MM.1S (cell line): ENCODE measurements at regions not wholly inside any gene's neighbourhood (a gene's known extent, or its start where the extent isn't known, plus 50 kb on each side); places are given as distances from the start of the nearest gene placed in this dataset.

ENCODE experiments used
- DNase-seq: peaks from one replicate; pipeline ENCODE4 v3.0.0-alpha.2; 2015
- H2AFZ ChIP-seq: fragments of 300-600 bp; sonication (generic); 2 replicates; pipeline ENCODE4 v1.6.0; 2016; ENCODE audit warnings: antibody characterized with exemption, low read length
- H3F3A ChIP-seq: fragments of 300-600 bp; sonication (generic); 2 replicates; pipeline ENCODE4 v1.6.1; 2016; ENCODE audit warnings: mild to moderate bottlenecking, antibody characterized with exemption, low read length, moderate library complexity, mixed read lengths; ENCODE audit not compliant: insufficient read depth
- H3K27ac ChIP-seq: fragments of 300-600 bp; sonication (generic); 2 replicates; pipeline ENCODE4 v1.5.1; 2016; ENCODE audit warnings: mild to moderate bottlenecking, low read length
- H3K27me3 ChIP-seq: fragments of 300-600 bp; sonication (generic); replicated peaks from 2 replicates; pipeline ENCODE4 v1.6.0; 2016; ENCODE audit warnings: low read length; ENCODE audit not compliant: insufficient read depth
- H3K36me3 ChIP-seq: fragments of 300-600 bp; sonication (generic); replicated peaks from 2 replicates; pipeline ENCODE4 v1.6.1; 2016; ENCODE audit warnings: mild to moderate bottlenecking, low read length, mixed read lengths; ENCODE audit not compliant: insufficient read depth
- H3K4me1 ChIP-seq: fragments of 300-600 bp; sonication (generic); 2 replicates; pipeline ENCODE4 v1.6.1; 2016; ENCODE audit warnings: low read length, mixed read lengths
- H3K4me2 ChIP-seq: fragments of 300-600 bp; sonication (generic); 2 replicates; pipeline ENCODE4 v1.6.0; 2016; ENCODE audit warnings: low read depth, low read length
- H3K4me3 ChIP-seq: fragments of 300-600 bp; sonication (generic); 2 replicates; pipeline ENCODE4 v1.5.1; 2016; ENCODE audit warnings: low read length, mixed read lengths
- H3K79me2 ChIP-seq: fragments of 300-600 bp; sonication (generic); 2 replicates; pipeline ENCODE4 v1.6.1; 2016; ENCODE audit warnings: mixed run types, low read length, mixed read lengths
- H3K9ac ChIP-seq: fragments of 300-600 bp; sonication (generic); 2 replicates; pipeline ENCODE4 v1.6.1; 2016; ENCODE audit warnings: low read length, mixed read lengths
- H3K9me2 ChIP-seq: fragments of 300-600 bp; sonication (generic); replicated peaks from 2 replicates; pipeline ENCODE4 v1.6.1; 2016; ENCODE audit warnings: mild to moderate bottlenecking, low read length, mixed read lengths; ENCODE audit not compliant: insufficient read depth
- H3K9me3 ChIP-seq: fragments of 300-600 bp; sonication (generic); replicated peaks from 2 replicates; pipeline ENCODE4 v1.6.1; 2016; ENCODE audit warnings: mild to moderate bottlenecking, low read length, mixed read lengths; ENCODE audit not compliant: insufficient read depth
- H4K20me1 ChIP-seq: fragments of 300-600 bp; sonication (generic); 2 replicates; pipeline ENCODE4 v1.6.1; 2016; ENCODE audit warnings: mild to moderate bottlenecking, low read length, moderate library complexity, mixed read lengths; ENCODE audit not compliant: insufficient read depth
- CTCF ChIP-seq: fragments of 300-600 bp; sonication (generic); IDR thresholded peaks from 2 replicates; pipeline ENCODE4 v1.5.1; 2016; ENCODE audit warnings: antibody characterized with exemption, low read length, mixed read lengths
- EZH2 ChIP-seq: fragments of 300-600 bp; sonication (generic); optimal IDR thresholded peaks from 2 replicates; pipeline ENCODE3; 2017; ENCODE audit warnings: low read depth, mild to moderate bottlenecking, antibody characterized with exemption, low read length, mixed read lengths
- EZH2phosphoT487 ChIP-seq: fragments of 300-600 bp; sonication (generic); IDR thresholded peaks from 2 replicates; pipeline ENCODE4 v1.6.1; 2018; ENCODE audit warnings: antibody characterized with exemption, low read length

- no peak overlapping the region for H3K9ac ChIP-seq
- no peak for DNase-seq
- no peaks in the 10 kb centered on the region for H3K27me3 ChIP-seq
- H3K36me3 ChIP-seq: no peaks in the 10 kb centered on the region
- H3K79me2 ChIP-seq: no peaks in the 10 kb centered on the region
- no peaks in the 10 kb centered on the region for H3K9me2 ChIP-seq
- no peaks in the 10 kb centered on the region for H3K9me3 ChIP-seq
- TF ChIP-seq CTCF (no peak), EZH2phosphoT487 (no peak), EZH2 (no peak)
- no peaks in the 10 kb centered on the region for H4K20me1 ChIP-seq
- no peak overlapping the region for H3K4me3 ChIP-seq
- H3F3A ChIP-seq: no peaks in the 10 kb centered on the region
- no peak overlapping the region for H3K4me2 ChIP-seq
- H3K4me1 ChIP-seq: no peaks in the 10 kb centered on the region
- H2AFZ ChIP-seq: no peak overlapping the region
- H3K27ac ChIP-seq: no peak overlapping the region
Measured at GRCh38 chr7:96638669-96639068, 71.0 kb downstream of the SEM1 start.

GRCh38 chr7:96637522-96637921, 72.1 kb downstream of the SEM1 start:
- no peaks in the 10 kb centered on the region for H3K79me2 ChIP-seq
- H3F3A ChIP-seq: no peaks in the 10 kb centered on the region
- H3K36me3 ChIP-seq: no peaks in the 10 kb centered on the region
- H3K9me2 ChIP-seq: no peaks in the 10 kb centered on the region
- no peak overlapping the region for H3K4me2 ChIP-seq
- no peak overlapping the region for H3K4me3 ChIP-seq
- H3K27ac ChIP-seq: no peak overlapping the region
- H3K9me3 ChIP-seq: no peaks in the 10 kb centered on the region
- DNase-seq: no peak
- no peak overlapping the region for H2AFZ ChIP-seq
- no peak overlapping the region for H3K9ac ChIP-seq
- TF ChIP-seq EZH2phosphoT487 (no peak), EZH2 (no peak), CTCF (no peak)
- no peaks in the 10 kb centered on the region for H4K20me1 ChIP-seq
- H3K4me1 ChIP-seq: no peaks in the 10 kb centered on the region
- H3K27me3 ChIP-seq: no peaks in the 10 kb centered on the region

- no peaks in the 10 kb centered on the region for H3K79me2 ChIP-seq
- TF ChIP-seq EZH2phosphoT487: no peak
- TF ChIP-seq EZH2: no peak
- TF ChIP-seq CTCF: no peak
- H3K4me3 ChIP-seq: no peak overlapping the region
- no peaks in the 10 kb centered on the region for H3K9me3 ChIP-seq
- no peak overlapping the region for H2AFZ ChIP-seq
- H3K27ac ChIP-seq: no peak overlapping the region
- H3K9me2 ChIP-seq: no peaks in the 10 kb centered on the region
- H3K36me3 ChIP-seq: no peaks in the 10 kb centered on the region
- no peaks in the 10 kb centered on the region for H3K4me1 ChIP-seq
- H3K4me2 ChIP-seq: no peak overlapping the region
- no peak overlapping the region for H3K9ac ChIP-seq
- no peak for DNase-seq
- no peaks in the 10 kb centered on the region for H4K20me1 ChIP-seq
- no peaks in the 10 kb centered on the region for H3K27me3 ChIP-seq
- no peaks in the 10 kb centered on the region for H3F3A ChIP-seq
Measured at GRCh38 chr7:96636979-96637378, 72.7 kb downstream of the SEM1 start.
